Smooth muscle cell (in vitro differentiated cells): ENCODE measurements at regions not wholly inside any gene's neighbourhood (a gene's known extent, or its start where the extent isn't known, plus 50 kb on each side); places are given as distances from the start of the nearest gene placed in this dataset.
"Not testable (repeated sequence)": the region's sequence is repeated elsewhere in the genome, so short reads cannot be mapped to it uniquely, and the experiment has no call there.

Experiments
- DNase-seq: peaks from one replicate; lab custom pipeline; 2025; ENCODE audit not compliant: unreplicated experiment; lab: John Stamatoyannopoulos, UW
- H2AFZ ChIP-seq: fragments of 200-600 bp; sonication (generic); 2 replicates; pipeline ENCODE4 v1.6.0; 2016; ENCODE audit warnings: antibody characterized with exemption, low read depth, mild to moderate bottlenecking
- H3F3A ChIP-seq: fragments of 200-600 bp; sonication (generic); 2 replicates; pipeline ENCODE4 v1.6.0; 2017; ENCODE audit warnings: antibody characterized with exemption, low read depth
- H3K27ac ChIP-seq: fragments of 200-600 bp; sonication (generic); 2 replicates; pipeline ENCODE4 v1.5.1; 2016; ENCODE audit warnings: low read depth, mild to moderate bottlenecking
- H3K27me3 ChIP-seq: fragments of 200-600 bp; sonication (generic); 2 replicates; pipeline ENCODE4 v1.6.1; 2016; ENCODE audit warnings: low read depth, mild to moderate bottlenecking
- H3K36me3 ChIP-seq: fragments of 200-600 bp; sonication (generic); 2 replicates; pipeline ENCODE4 v1.5.1; 2016; ENCODE audit warnings: low read depth
- H3K4me1 ChIP-seq: fragments of 200-600 bp; sonication (generic); 2 replicates; pipeline ENCODE4 v1.5.1; 2016; ENCODE audit warnings: low read depth
- H3K4me2 ChIP-seq: fragments of 200-600 bp; sonication (generic); 2 replicates; pipeline ENCODE4 v1.6.0; 2016; ENCODE audit warnings: mild to moderate bottlenecking
- H3K4me3 ChIP-seq: fragments of 200-600 bp; sonication (generic); 2 replicates; pipeline ENCODE4 v1.5.1; 2016; ENCODE audit warnings: mild to moderate bottlenecking
- H3K79me2 ChIP-seq: fragments of 200-600 bp; sonication (generic); 2 replicates; pipeline ENCODE4 v1.6.0; 2016; ENCODE audit warnings: low read depth, mild to moderate bottlenecking
- H3K9ac ChIP-seq: fragments of 200-600 bp; sonication (generic); 2 replicates; pipeline ENCODE4 v1.6.0; 2016; ENCODE audit warnings: low read depth
- H3K9me3 ChIP-seq: fragments of 200-600 bp; sonication (generic); replicated peaks from 2 replicates; pipeline ENCODE4 v1.5.1; 2016; ENCODE audit warnings: low read depth
- H4K20me1 ChIP-seq: fragments of 200-600 bp; sonication (generic); 2 replicates; pipeline ENCODE4 v1.6.0; 2016; ENCODE audit warnings: low read depth
- WGBS: methylation state at CpG from one replicate; pipeline ENCODE4 v1.1.7; 2016; ENCODE audit warnings: low lambda C conversion rate; 5-methylcytosine and 5-hydroxymethylcytosine counted together
- TF ChIP-seq, protein P1 (sequence below): fragments of 200-600 bp; sonication (generic); IDR thresholded peaks from 2 replicates; pipeline ENCODE4 v1.5.1; 2017; ENCODE audit warnings: borderline replicate concordance, mild to moderate bottlenecking, antibody characterized with exemption; ENCODE audit not compliant: insufficient read depth, poor library complexity, severe bottlenecking

GRCh38 chr2:13694673-13695072 lies 937.8 kb upstream of the LRATD1 start:
- Histone ChIP-seq H4K20me1 (no peaks in the 10 kb centered on the region), H3K9ac (no peak overlapping the region), H3K4me1 (no peaks in the 10 kb centered on the region), H3K9me3 (no peaks in the 10 kb centered on the region), H2AFZ (no peak overlapping the region), H3F3A (no peaks in the 10 kb centered on the region), H3K4me3 (no peak overlapping the region), H3K4me2 (no peak overlapping the region), H3K27ac (no peak overlapping the region), H3K27me3 (no peaks in the 10 kb centered on the region), H3K79me2 (no peaks in the 10 kb centered on the region), H3K36me3 (no peaks in the 10 kb centered on the region)
- TF ChIP-seq, protein P1, sequence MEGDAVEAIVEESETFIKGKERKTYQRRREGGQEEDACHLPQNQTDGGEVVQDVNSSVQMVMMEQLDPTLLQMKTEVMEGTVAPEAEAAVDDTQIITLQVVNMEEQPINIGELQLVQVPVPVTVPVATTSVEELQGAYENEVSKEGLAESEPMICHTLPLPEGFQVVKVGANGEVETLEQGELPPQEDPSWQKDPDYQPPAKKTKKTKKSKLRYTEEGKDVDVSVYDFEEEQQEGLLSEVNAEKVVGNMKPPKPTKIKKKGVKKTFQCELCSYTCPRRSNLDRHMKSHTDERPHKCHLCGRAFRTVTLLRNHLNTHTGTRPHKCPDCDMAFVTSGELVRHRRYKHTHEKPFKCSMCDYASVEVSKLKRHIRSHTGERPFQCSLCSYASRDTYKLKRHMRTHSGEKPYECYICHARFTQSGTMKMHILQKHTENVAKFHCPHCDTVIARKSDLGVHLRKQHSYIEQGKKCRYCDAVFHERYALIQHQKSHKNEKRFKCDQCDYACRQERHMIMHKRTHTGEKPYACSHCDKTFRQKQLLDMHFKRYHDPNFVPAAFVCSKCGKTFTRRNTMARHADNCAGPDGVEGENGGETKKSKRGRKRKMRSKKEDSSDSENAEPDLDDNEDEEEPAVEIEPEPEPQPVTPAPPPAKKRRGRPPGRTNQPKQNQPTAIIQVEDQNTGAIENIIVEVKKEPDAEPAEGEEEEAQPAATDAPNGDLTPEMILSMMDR = no peak
- DNase-seq = no peak

DNA sequence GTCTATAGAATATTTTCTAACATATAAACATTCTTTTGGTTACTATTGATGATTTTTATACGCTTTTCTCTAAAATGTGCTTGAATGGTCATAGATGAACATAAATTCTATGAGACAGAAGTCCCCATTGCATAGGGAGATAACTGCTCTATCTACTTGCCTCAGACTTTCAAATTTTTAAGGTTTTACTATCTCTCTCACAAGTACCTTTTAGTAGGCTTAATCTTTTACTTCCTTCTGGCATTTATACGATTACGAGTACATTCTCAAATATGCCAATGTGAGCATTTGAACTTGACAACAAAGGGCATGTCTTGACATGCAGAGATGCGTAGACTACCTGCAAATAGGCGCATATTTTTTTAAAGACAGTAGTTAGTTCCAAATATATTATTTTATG lies 935.9 kb upstream of the LRATD1 start:
- Histone ChIP-seq H3K4me2 (no peak overlapping the region), H3F3A (no peaks in the 10 kb centered on the region), H3K9ac (no peak overlapping the region), H3K79me2 (no peaks in the 10 kb centered on the region), H3K27me3 (no peaks in the 10 kb centered on the region), H3K36me3 (no peaks in the 10 kb centered on the region), H3K27ac (no peak overlapping the region), H3K9me3 (no peaks in the 10 kb centered on the region), H3K4me1 (no peaks in the 10 kb centered on the region), H2AFZ (no peak overlapping the region), H3K4me3 (no peak overlapping the region), H4K20me1 (no peaks in the 10 kb centered on the region)
- no peak for DNase-seq
- 81% methylated on average over 5 of the region's 5 CpGs for WGBS
- TF ChIP-seq, protein P1 = no peak

- Histone ChIP-seq H3K4me1 (no peaks in the 10 kb centered on the region), H3K36me3 (no peaks in the 10 kb centered on the region), H3K27ac (no peak overlapping the region), H3K9ac (no peak overlapping the region), H3K4me3 (no peak overlapping the region), H3K4me2 (no peak overlapping the region), H3K27me3 (no peaks in the 10 kb centered on the region), H3K79me2 (no peaks in the 10 kb centered on the region), H2AFZ (no peak overlapping the region), H3K9me3 (no peaks in the 10 kb centered on the region), H4K20me1 (no peaks in the 10 kb centered on the region), H3F3A (no peaks in the 10 kb centered on the region)
- DNase-seq = no peak
- 46% methylated on average over 1 of the region's 1 CpG for WGBS
- TF ChIP-seq, protein P1 = no peak
Observed at GRCh38 chr2:13698847-13699246, 933.7 kb upstream of the LRATD1 start.

- not testable (repeated sequence) for H2AFZ ChIP-seq, H3K9ac ChIP-seq, H3K4me2 ChIP-seq, H3K36me3 ChIP-seq, H3K27ac ChIP-seq, H3F3A ChIP-seq, H3K27me3 ChIP-seq, H3K4me1 ChIP-seq, H3K9me3 ChIP-seq, H3K4me3 ChIP-seq, DNase-seq, H4K20me1 ChIP-seq, H3K79me2 ChIP-seq
- WGBS = 72% methylated on average over 4 of the region's 4 CpGs
Observed at GRCh38 chr2:13699939-13700338, 932.6 kb upstream of the LRATD1 start.
